HEK293 (cell line): ENCODE measurements at regions not wholly inside any gene's neighbourhood (a gene's known extent, or its start where the extent isn't known, plus 50 kb on each side); places are given as distances from the start of the nearest gene placed in this dataset.

ENCODE experiments used
- MYNN ChIP-seq: fragments of 450-650 bp; formaldehyde crosslinking; IDR thresholded peaks from 2 replicates; pipeline ENCODE4 v1.5.1; 2016; ENCODE audit warnings: missing biosample characterization, missing genetic modification characterization, borderline replicate concordance
- SETDB1 ChIP-seq: IDR thresholded peaks from one replicate; pipeline ENCODE4 v1.6.1; 2017; ENCODE audit warnings: mild to moderate bottlenecking, low read length, moderate library complexity, mixed read lengths; ENCODE audit not compliant: insufficient read length
- YY1 ChIP-seq: fragments of 450-650 bp; formaldehyde crosslinking; IDR thresholded peaks from 2 replicates; pipeline ENCODE4 v1.5.1; 2018; ENCODE audit warnings: missing biosample characterization, missing genetic modification characterization
- ZFHX2 ChIP-seq: fragments of 450-650 bp; formaldehyde crosslinking; conservative IDR thresholded peaks from 2 replicates; pipeline ENCODE4 v1.5.1; 2016; ENCODE audit warnings: missing biosample characterization, missing genetic modification characterization
- ZNF596 ChIP-seq: fragments of 450-650 bp; IDR thresholded peaks from 2 replicates; pipeline ENCODE4 v1.5.0; 2018; ENCODE audit warnings: missing biosample characterization, mild to moderate bottlenecking, missing genetic modification characterization, moderate library complexity
- ZNF658 ChIP-seq: fragments of 450-650 bp; formaldehyde crosslinking; IDR thresholded peaks from 2 replicates; pipeline ENCODE4; 2016; ENCODE audit warnings: missing biosample characterization, missing genetic modification characterization
- TF ChIP-seq, protein P1 (sequence below): fragments of 450-650 bp; formaldehyde crosslinking; IDR thresholded peaks from 2 replicates; pipeline ENCODE4 v1.5.1; 2016; ENCODE audit warnings: missing biosample characterization, missing genetic modification characterization
- TF ChIP-seq, protein P2 (sequence below): fragments of 450-650 bp; formaldehyde crosslinking; IDR thresholded peaks from 2 replicates; pipeline ENCODE4 v1.5.1; 2016; ENCODE audit warnings: missing biosample characterization, missing genetic modification characterization
- TF ChIP-seq, protein P3 (sequence below): fragments of 450-650 bp; formaldehyde crosslinking; IDR thresholded peaks from 2 replicates; pipeline ENCODE4 v1.5.1; 2016; ENCODE audit warnings: missing biosample characterization, missing genetic modification characterization
- TF ChIP-seq, protein P4 (sequence below): fragments of 450-650 bp; formaldehyde crosslinking; IDR thresholded peaks from 2 replicates; pipeline ENCODE4 v1.5.1; 2016; ENCODE audit warnings: missing biosample characterization, missing genetic modification characterization, borderline replicate concordance
- TF ChIP-seq, protein P5 (sequence below): fragments of 450-650 bp; formaldehyde crosslinking; IDR thresholded peaks from 2 replicates; pipeline ENCODE4 v1.5.1; 2016; ENCODE audit warnings: missing biosample characterization, missing genetic modification characterization

DNA sequence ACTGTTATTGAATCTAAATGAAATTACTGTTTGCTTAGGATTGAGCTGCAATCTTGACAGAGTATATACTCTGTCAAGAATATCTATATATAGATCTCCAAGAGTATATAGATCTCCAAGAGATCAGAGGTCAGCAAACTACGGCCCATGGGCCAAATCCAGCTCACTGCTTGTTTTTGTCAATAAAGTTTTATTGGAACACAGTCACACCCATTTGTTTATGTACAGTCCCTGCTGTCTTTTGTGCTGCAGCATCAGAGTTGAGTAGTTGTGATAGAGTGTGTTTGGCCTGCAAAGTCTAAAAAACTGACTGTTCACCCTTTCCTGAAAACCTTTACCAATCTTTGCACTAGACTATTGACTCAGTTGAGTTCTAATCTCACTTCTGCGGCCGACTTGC, 66.3 kb upstream of the NPVF start:
- TF ChIP-seq, protein P1, sequence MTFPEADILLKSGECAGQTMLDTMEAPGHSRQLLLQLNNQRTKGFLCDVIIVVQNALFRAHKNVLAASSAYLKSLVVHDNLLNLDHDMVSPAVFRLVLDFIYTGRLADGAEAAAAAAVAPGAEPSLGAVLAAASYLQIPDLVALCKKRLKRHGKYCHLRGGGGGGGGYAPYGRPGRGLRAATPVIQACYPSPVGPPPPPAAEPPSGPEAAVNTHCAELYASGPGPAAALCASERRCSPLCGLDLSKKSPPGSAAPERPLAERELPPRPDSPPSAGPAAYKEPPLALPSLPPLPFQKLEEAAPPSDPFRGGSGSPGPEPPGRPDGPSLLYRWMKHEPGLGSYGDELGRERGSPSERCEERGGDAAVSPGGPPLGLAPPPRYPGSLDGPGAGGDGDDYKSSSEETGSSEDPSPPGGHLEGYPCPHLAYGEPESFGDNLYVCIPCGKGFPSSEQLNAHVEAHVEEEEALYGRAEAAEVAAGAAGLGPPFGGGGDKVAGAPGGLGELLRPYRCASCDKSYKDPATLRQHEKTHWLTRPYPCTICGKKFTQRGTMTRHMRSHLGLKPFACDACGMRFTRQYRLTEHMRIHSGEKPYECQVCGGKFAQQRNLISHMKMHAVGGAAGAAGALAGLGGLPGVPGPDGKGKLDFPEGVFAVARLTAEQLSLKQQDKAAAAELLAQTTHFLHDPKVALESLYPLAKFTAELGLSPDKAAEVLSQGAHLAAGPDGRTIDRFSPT (tag by site-specific recombination) = no peak
- TF ChIP-seq ZNF596 (tag by site-specific recombination) = no peak
- TF ChIP-seq, protein P2, sequence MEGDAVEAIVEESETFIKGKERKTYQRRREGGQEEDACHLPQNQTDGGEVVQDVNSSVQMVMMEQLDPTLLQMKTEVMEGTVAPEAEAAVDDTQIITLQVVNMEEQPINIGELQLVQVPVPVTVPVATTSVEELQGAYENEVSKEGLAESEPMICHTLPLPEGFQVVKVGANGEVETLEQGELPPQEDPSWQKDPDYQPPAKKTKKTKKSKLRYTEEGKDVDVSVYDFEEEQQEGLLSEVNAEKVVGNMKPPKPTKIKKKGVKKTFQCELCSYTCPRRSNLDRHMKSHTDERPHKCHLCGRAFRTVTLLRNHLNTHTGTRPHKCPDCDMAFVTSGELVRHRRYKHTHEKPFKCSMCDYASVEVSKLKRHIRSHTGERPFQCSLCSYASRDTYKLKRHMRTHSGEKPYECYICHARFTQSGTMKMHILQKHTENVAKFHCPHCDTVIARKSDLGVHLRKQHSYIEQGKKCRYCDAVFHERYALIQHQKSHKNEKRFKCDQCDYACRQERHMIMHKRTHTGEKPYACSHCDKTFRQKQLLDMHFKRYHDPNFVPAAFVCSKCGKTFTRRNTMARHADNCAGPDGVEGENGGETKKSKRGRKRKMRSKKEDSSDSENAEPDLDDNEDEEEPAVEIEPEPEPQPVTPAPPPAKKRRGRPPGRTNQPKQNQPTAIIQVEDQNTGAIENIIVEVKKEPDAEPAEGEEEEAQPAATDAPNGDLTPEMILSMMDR (tag by site-specific recombination) = no peak
- TF ChIP-seq, protein P3, sequence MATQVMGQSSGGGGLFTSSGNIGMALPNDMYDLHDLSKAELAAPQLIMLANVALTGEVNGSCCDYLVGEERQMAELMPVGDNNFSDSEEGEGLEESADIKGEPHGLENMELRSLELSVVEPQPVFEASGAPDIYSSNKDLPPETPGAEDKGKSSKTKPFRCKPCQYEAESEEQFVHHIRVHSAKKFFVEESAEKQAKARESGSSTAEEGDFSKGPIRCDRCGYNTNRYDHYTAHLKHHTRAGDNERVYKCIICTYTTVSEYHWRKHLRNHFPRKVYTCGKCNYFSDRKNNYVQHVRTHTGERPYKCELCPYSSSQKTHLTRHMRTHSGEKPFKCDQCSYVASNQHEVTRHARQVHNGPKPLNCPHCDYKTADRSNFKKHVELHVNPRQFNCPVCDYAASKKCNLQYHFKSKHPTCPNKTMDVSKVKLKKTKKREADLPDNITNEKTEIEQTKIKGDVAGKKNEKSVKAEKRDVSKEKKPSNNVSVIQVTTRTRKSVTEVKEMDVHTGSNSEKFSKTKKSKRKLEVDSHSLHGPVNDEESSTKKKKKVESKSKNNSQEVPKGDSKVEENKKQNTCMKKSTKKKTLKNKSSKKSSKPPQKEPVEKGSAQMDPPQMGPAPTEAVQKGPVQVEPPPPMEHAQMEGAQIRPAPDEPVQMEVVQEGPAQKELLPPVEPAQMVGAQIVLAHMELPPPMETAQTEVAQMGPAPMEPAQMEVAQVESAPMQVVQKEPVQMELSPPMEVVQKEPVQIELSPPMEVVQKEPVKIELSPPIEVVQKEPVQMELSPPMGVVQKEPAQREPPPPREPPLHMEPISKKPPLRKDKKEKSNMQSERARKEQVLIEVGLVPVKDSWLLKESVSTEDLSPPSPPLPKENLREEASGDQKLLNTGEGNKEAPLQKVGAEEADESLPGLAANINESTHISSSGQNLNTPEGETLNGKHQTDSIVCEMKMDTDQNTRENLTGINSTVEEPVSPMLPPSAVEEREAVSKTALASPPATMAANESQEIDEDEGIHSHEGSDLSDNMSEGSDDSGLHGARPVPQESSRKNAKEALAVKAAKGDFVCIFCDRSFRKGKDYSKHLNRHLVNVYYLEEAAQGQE (tag by site-specific recombination) = no peak
- TF ChIP-seq, protein P4, sequence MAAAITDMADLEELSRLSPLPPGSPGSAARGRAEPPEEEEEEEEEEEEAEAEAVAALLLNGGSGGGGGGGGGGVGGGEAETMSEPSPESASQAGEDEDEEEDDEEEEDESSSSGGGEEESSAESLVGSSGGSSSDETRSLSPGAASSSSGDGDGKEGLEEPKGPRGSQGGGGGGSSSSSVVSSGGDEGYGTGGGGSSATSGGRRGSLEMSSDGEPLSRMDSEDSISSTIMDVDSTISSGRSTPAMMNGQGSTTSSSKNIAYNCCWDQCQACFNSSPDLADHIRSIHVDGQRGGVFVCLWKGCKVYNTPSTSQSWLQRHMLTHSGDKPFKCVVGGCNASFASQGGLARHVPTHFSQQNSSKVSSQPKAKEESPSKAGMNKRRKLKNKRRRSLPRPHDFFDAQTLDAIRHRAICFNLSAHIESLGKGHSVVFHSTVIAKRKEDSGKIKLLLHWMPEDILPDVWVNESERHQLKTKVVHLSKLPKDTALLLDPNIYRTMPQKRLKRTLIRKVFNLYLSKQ (tag by site-specific recombination) = no peak
- no peak for TF ChIP-seq MYNN (tag by site-specific recombination)
- no peak for TF ChIP-seq ZNF658 (tag by site-specific recombination)
- no peak for TF ChIP-seq ZFHX2 (tag by site-specific recombination)
- no peak for TF ChIP-seq SETDB1
- no peak for TF ChIP-seq YY1 (tag by site-specific recombination)
- TF ChIP-seq, protein P5, sequence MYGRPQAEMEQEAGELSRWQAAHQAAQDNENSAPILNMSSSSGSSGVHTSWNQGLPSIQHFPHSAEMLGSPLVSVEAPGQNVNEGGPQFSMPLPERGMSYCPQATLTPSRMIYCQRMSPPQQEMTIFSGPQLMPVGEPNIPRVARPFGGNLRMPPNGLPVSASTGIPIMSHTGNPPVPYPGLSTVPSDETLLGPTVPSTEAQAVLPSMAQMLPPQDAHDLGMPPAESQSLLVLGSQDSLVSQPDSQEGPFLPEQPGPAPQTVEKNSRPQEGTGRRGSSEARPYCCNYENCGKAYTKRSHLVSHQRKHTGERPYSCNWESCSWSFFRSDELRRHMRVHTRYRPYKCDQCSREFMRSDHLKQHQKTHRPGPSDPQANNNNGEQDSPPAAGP = no peak
